Liver (tissue), 7 donors: ENCODE measurements at regions not wholly inside any gene's neighbourhood (a gene's known extent, or its start where the extent isn't known, plus 50 kb on each side); places are given as distances from the start of the nearest gene placed in this dataset.

Source experiments
- DNase-seq: peaks from one replicate; pipeline ENCODE4 v3.0.0-alpha.2; 2017; ENCODE audit warnings: low spot score
- H3K27ac ChIP-seq, 2 donors: one replicate each; pipeline ENCODE4 v1.7.0; 2013; ENCODE audit warnings: inconsistent platforms in 2 of 2, low read length in 2 of 2, control low read depth in 1 of 2, low read depth in 1 of 2, mild to moderate bottlenecking in 1 of 2
- H3K27me3 ChIP-seq, 4 donors: one replicate each; pipeline versions ENCODE4 v1.6.1 to v1.7.0; 2013; ENCODE audit warnings: low read length in 3 of 4, inconsistent platforms in 1 of 4, mild to moderate bottlenecking in 1 of 4, moderate library complexity in 1 of 4; ENCODE audit not compliant: control insufficient read depth in 4 of 4, insufficient read depth in 4 of 4
- H3K36me3 ChIP-seq, 4 donors: one replicate each; pipeline versions ENCODE4 v1.6.1 to v1.7.0; 2013; ENCODE audit warnings: low read length in 3 of 4, mild to moderate bottlenecking in 3 of 4, low read depth in 1 of 4, moderate library complexity in 1 of 4; ENCODE audit not compliant: control insufficient read depth in 4 of 4, insufficient read depth in 3 of 4
- H3K4me1 ChIP-seq, 4 donors: one replicate each; pipeline versions ENCODE4 v1.6.1 to v1.7.0; 2013; ENCODE audit warnings: low read length in 3 of 4, mild to moderate bottlenecking in 3 of 4, moderate library complexity in 1 of 4; ENCODE audit not compliant: control insufficient read depth in 4 of 4, insufficient read depth in 4 of 4
- H3K4me3 ChIP-seq, 3 donors: one replicate each; pipeline versions ENCODE4 v1.6.1 to v1.7.0; 2013; ENCODE audit warnings: low read length in 3 of 3, control low read depth in 1 of 3, low read depth in 1 of 3, mild to moderate bottlenecking in 1 of 3
- H3K9ac ChIP-seq, 2 donors: one replicate each; pipeline ENCODE4 v1.7.0; 2013; ENCODE audit warnings: low read length in 2 of 2, mild to moderate bottlenecking in 2 of 2, moderate library complexity in 2 of 2, control low read depth in 1 of 2, low read depth in 1 of 2
- H3K9me3 ChIP-seq, 4 donors: one replicate each; pipeline versions ENCODE4 v1.6.1 to v1.7.0; 2013; ENCODE audit warnings: low read length in 3 of 4; ENCODE audit not compliant: control insufficient read depth in 4 of 4
- ATF3 ChIP-seq: IDR thresholded peaks from 2 replicates; pipeline ENCODE4 v1.6.1; 2016; ENCODE audit warnings: antibody characterized with exemption
- HNF4A ChIP-seq, 2 donors: conservative IDR thresholded peaks; 2 replicates each; pipeline ENCODE4 v1.6.1; 2016; ENCODE audit warnings: antibody characterized with exemption in 2 of 2, mild to moderate bottlenecking in 2 of 2
- JUND ChIP-seq, 2 donors: IDR thresholded peaks; 2 replicates each; pipeline ENCODE4 v1.6.1; 2016; ENCODE audit warnings: antibody characterized with exemption in 2 of 2
- NR2F2 ChIP-seq: IDR thresholded peaks from 2 replicates; pipeline ENCODE4 v1.6.1; 2016; ENCODE audit warnings: antibody characterized with exemption
- RAD21 ChIP-seq, 2 donors: IDR thresholded peaks; 2 replicates each; pipeline ENCODE4 v1.6.1; 2016; ENCODE audit warnings: antibody characterized with exemption in 2 of 2, mild to moderate bottlenecking in 2 of 2
- SP1 ChIP-seq: IDR thresholded peaks from 2 replicates; pipeline ENCODE4 v1.6.1; 2018; ENCODE audit warnings: antibody characterized with exemption, mild to moderate bottlenecking
- TAF1 ChIP-seq: conservative IDR thresholded peaks from 2 replicates; pipeline ENCODE4 v1.6.1; 2016; ENCODE audit warnings: antibody characterized with exemption, mild to moderate bottlenecking
- WGBS: extraction: QIAGEN DNeasy Blood & Tissue Kit; methylation state at CpG from one replicate; pipeline ENCODE4 v1.1.7; 2013; 5-methylcytosine and 5-hydroxymethylcytosine counted together
- TF ChIP-seq, protein P1 (sequence below): IDR thresholded peaks from 2 replicates; pipeline ENCODE4 v1.6.1; 2016; ENCODE audit warnings: antibody characterized with exemption
- TF ChIP-seq, protein P2 (sequence below): IDR thresholded peaks from 2 replicates; pipeline ENCODE4 v1.6.1; 2016; ENCODE audit warnings: antibody characterized with exemption, mild to moderate bottlenecking
- donor health status: healthy.
- donor health status: healthy.
- donor health status: healthy.
- donor health status: healthy.

- no peaks in the 10 kb centered on the region for H3K4me1 ChIP-seq
- no peaks in the 10 kb centered on the region for H3K27me3 ChIP-seq
- TF ChIP-seq, protein P1, sequence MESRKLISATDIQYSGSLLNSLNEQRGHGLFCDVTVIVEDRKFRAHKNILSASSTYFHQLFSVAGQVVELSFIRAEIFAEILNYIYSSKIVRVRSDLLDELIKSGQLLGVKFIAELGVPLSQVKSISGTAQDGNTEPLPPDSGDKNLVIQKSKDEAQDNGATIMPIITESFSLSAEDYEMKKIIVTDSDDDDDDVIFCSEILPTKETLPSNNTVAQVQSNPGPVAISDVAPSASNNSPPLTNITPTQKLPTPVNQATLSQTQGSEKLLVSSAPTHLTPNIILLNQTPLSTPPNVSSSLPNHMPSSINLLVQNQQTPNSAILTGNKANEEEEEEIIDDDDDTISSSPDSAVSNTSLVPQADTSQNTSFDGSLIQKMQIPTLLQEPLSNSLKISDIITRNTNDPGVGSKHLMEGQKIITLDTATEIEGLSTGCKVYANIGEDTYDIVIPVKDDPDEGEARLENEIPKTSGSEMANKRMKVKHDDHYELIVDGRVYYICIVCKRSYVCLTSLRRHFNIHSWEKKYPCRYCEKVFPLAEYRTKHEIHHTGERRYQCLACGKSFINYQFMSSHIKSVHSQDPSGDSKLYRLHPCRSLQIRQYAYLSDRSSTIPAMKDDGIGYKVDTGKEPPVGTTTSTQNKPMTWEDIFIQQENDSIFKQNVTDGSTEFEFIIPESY = no peak
- TF ChIP-seq JUND (IDR thresholded peaks at IDR 0.05) (no peak), SP1 (no peak)
- H3K27ac ChIP-seq = no peak overlapping the region
- WGBS = 68% methylated on average over 2 of the region's 2 CpGs
- H3K36me3 ChIP-seq = no peaks in the 10 kb centered on the region
- DNase-seq = no peak
- H3K4me3 ChIP-seq = no peak overlapping the region
- no peak overlapping the region for H3K9ac ChIP-seq
- no peaks in the 10 kb centered on the region for H3K9me3 ChIP-seq
These were observed 366.7 kb downstream of the NUP35 start for GRCh38 chr2:183490914-183491313.

GRCh38 chr2:183493040-183493439 is 368.8 kb downstream of the NUP35 start:
- DNase-seq = no peak

More at GRCh38 chr2:183493040-183493439, 368.8 kb downstream of the NUP35 start:
- H3K9ac ChIP-seq = no peak overlapping the region
- no peaks in the 10 kb centered on the region for H3K9me3 ChIP-seq
- H3K27ac ChIP-seq = no peak overlapping the region
- 55% methylated on average over 5 of the region's 5 CpGs for WGBS
- no peaks in the 10 kb centered on the region for H3K36me3 ChIP-seq
- TF ChIP-seq HNF4A (conservative IDR thresholded peaks at IDR 0.05) = no peak
- TF ChIP-seq TAF1 = no peak
- no peak for TF ChIP-seq NR2F2
- no peak for TF ChIP-seq ATF3
- TF ChIP-seq, protein P1 = no peak
- TF ChIP-seq RAD21 (IDR thresholded peaks at IDR 0.05) = no peak
- TF ChIP-seq, protein P2, sequence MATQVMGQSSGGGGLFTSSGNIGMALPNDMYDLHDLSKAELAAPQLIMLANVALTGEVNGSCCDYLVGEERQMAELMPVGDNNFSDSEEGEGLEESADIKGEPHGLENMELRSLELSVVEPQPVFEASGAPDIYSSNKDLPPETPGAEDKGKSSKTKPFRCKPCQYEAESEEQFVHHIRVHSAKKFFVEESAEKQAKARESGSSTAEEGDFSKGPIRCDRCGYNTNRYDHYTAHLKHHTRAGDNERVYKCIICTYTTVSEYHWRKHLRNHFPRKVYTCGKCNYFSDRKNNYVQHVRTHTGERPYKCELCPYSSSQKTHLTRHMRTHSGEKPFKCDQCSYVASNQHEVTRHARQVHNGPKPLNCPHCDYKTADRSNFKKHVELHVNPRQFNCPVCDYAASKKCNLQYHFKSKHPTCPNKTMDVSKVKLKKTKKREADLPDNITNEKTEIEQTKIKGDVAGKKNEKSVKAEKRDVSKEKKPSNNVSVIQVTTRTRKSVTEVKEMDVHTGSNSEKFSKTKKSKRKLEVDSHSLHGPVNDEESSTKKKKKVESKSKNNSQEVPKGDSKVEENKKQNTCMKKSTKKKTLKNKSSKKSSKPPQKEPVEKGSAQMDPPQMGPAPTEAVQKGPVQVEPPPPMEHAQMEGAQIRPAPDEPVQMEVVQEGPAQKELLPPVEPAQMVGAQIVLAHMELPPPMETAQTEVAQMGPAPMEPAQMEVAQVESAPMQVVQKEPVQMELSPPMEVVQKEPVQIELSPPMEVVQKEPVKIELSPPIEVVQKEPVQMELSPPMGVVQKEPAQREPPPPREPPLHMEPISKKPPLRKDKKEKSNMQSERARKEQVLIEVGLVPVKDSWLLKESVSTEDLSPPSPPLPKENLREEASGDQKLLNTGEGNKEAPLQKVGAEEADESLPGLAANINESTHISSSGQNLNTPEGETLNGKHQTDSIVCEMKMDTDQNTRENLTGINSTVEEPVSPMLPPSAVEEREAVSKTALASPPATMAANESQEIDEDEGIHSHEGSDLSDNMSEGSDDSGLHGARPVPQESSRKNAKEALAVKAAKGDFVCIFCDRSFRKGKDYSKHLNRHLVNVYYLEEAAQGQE = no peak
- no peak for TF ChIP-seq SP1
- no peaks in the 10 kb centered on the region for H3K4me1 ChIP-seq
- H3K27me3 ChIP-seq = no peaks in the 10 kb centered on the region
- no peak overlapping the region for H3K4me3 ChIP-seq
